SJCRH30 (cell line): ENCODE measurements at regions not wholly inside any gene's neighbourhood (a gene's known extent, or its start where the extent isn't known, plus 50 kb on each side); places are given as distances from the start of the nearest gene placed in this dataset.
"Not testable (repeated sequence)": the region's sequence is repeated elsewhere in the genome, so short reads cannot be mapped to it uniquely, and the experiment has no call there.

Experiments
- DNase-seq, 2 experiments: peaks; one replicate each; pipeline ENCODE4 v3.0.0-alpha.2; 2015 to 2020
- H3K27ac ChIP-seq: fragments of 250-450 bp; sonication (Bioruptor Pico); 2 replicates; pipeline ENCODE4 v1.5.1; 2020; ENCODE audit warnings: mild to moderate bottlenecking, moderate library complexity
- H3K27me3 ChIP-seq: fragments of 250-450 bp; sonication (Bioruptor Pico); 2 replicates; pipeline ENCODE4 v1.5.1; 2020; ENCODE audit warnings: mild to moderate bottlenecking, moderate library complexity
- H3K36me3 ChIP-seq: fragments of 250-450 bp; sonication (Bioruptor Pico); 2 replicates; pipeline ENCODE4 v1.5.1; 2020; ENCODE audit warnings: mild to moderate bottlenecking, moderate library complexity
- H3K4me1 ChIP-seq: fragments of 250-450 bp; sonication (Bioruptor Pico); 2 replicates; pipeline ENCODE4 v1.5.1; 2020; ENCODE audit warnings: mild to moderate bottlenecking, moderate library complexity
- H3K4me3 ChIP-seq: fragments of 250-450 bp; sonication (Bioruptor Pico); 2 replicates; pipeline ENCODE4 v1.5.1; 2020; ENCODE audit warnings: mild to moderate bottlenecking, moderate library complexity
- H3K9me3 ChIP-seq: fragments of 250-450 bp; sonication (Bioruptor Pico); replicated peaks from 2 replicates; pipeline ENCODE4 v1.5.1; 2020; ENCODE audit warnings: mild to moderate bottlenecking, moderate library complexity

GRCh38 chr6:170006900-170007467 is 255.6 kb downstream of the ERMARD start:
- peaks cover 5% of the 10 kb centered on the region; the same call in 1 of the 2 replicates for H3K9me3 ChIP-seq
- H3K4me3 ChIP-seq: no peak overlapping the region
- H3K36me3 ChIP-seq: no peaks in the 10 kb centered on the region
- 0 out of 2 replicates have a peak, but pooled peaks cover 3% of the 10 kb centered on the region for H3K27me3 ChIP-seq
- no peaks in the 10 kb centered on the region for H3K4me1 ChIP-seq
- H3K27ac ChIP-seq: no peak overlapping the region
- no peak for DNase-seq

GRCh38 chr6:170006071-170006899 is 254.9 kb downstream of the ERMARD start:
- Histone ChIP-seq H3K4me1 (no peaks in the 10 kb centered on the region), H3K4me3 (no peak overlapping the region), H3K36me3 (no peaks in the 10 kb centered on the region), H3K9me3 (peaks cover 5% of the 10 kb centered on the region; the same call in 1 of the 2 replicates), H3K27me3 (0 out of 2 replicates have a peak, but pooled peaks cover 3% of the 10 kb centered on the region), H3K27ac (no peak overlapping the region)
- no peak for DNase-seq

GRCh38 chr6:170005665-170006064 is 254.2 kb downstream of the ERMARD start:
- Histone ChIP-seq H3K4me1 (no peaks in the 10 kb centered on the region), H3K9me3 (peaks cover 5% of the 10 kb centered on the region; the same call in 1 of the 2 replicates), H3K27me3 (0 out of 2 replicates have a peak, but pooled peaks cover 3% of the 10 kb centered on the region), H3K27ac (no peak overlapping the region), H3K4me3 (no peak overlapping the region), H3K36me3 (no peaks in the 10 kb centered on the region)
- DNase-seq: no peak

GRCh38 chr6:170004585-170005210 is 253.3 kb downstream of the ERMARD start:
- Histone ChIP-seq H3K27ac (no peak overlapping the region), H3K27me3 (no peaks in the 10 kb centered on the region), H3K9me3 (peaks cover 5% of the 10 kb centered on the region; the same call in 1 of the 2 replicates), H3K4me1 (no peaks in the 10 kb centered on the region), H3K36me3 (no peaks in the 10 kb centered on the region), H3K4me3 (no peak overlapping the region)
- DNase-seq: no peak

GRCh38 chr6:170003451-170004160 is 252.2 kb downstream of the ERMARD start:
- Histone ChIP-seq H3K27me3 (no peaks in the 10 kb centered on the region), H3K36me3 (no peaks in the 10 kb centered on the region), H3K4me1 (no peaks in the 10 kb centered on the region), H3K4me3 (no peak overlapping the region), H3K9me3 (peaks cover 5% of the 10 kb centered on the region; the same call in 1 of the 2 replicates), H3K27ac (no peak overlapping the region)
- DNase-seq: no peak

GRCh38 chr6:170003027-170003426 is 251.6 kb downstream of the ERMARD start:
- Histone ChIP-seq H3K36me3 (no peaks in the 10 kb centered on the region), H3K27me3 (no peaks in the 10 kb centered on the region), H3K4me3 (no peak overlapping the region), H3K9me3 (peaks cover 5% of the 10 kb centered on the region; the same call in 1 of the 2 replicates), H3K27ac (no peak overlapping the region), H3K4me1 (no peaks in the 10 kb centered on the region)
- DNase-seq: peak in 1 of 2 experiments; percentile 25

- DNase-seq, H3K9me3 ChIP-seq, H3K27ac ChIP-seq, H3K4me3 ChIP-seq, H3K27me3 ChIP-seq, H3K36me3 ChIP-seq, H3K4me1 ChIP-seq: not testable (repeated sequence)
Observed at GRCh38 chr6:170001782-170002181, 250.4 kb downstream of the ERMARD start.

- DNase-seq: no peak
- H3K4me1 ChIP-seq: no peaks in the 10 kb centered on the region
- no peaks in the 10 kb centered on the region for H3K27me3 ChIP-seq
- H3K36me3 ChIP-seq: no peaks in the 10 kb centered on the region
- peaks cover 5% of the 10 kb centered on the region; the same call in 1 of the 2 replicates for H3K9me3 ChIP-seq
- H3K4me3 ChIP-seq: no peak overlapping the region
- no peak overlapping the region for H3K27ac ChIP-seq
Observed at GRCh38 chr6:170000071-170000843, 248.8 kb downstream of the ERMARD start.

- Histone ChIP-seq H3K36me3 (no peaks in the 10 kb centered on the region), H3K4me3 (no peak overlapping the region), H3K27ac (no peak overlapping the region), H3K4me1 (no peaks in the 10 kb centered on the region), H3K27me3 (no peaks in the 10 kb centered on the region), H3K9me3 (no peaks in the 10 kb centered on the region)
- no peak for DNase-seq
Observed at GRCh38 chr6:169999367-169999766, 247.9 kb downstream of the ERMARD start.

- H3K4me3 ChIP-seq: no peak overlapping the region
- no peak for DNase-seq
- no peaks in the 10 kb centered on the region for H3K4me1 ChIP-seq
- H3K36me3 ChIP-seq: no peaks in the 10 kb centered on the region
- H3K27ac ChIP-seq: no peak overlapping the region
- no peaks in the 10 kb centered on the region for H3K9me3 ChIP-seq
- H3K27me3 ChIP-seq: no peaks in the 10 kb centered on the region
Observed at GRCh38 chr6:169998457-169998856, 247.0 kb downstream of the ERMARD start.

GRCh38 chr6:169997930-169998218 is 246.5 kb downstream of the ERMARD start:
- no peaks in the 10 kb centered on the region for H3K9me3 ChIP-seq
- no peaks in the 10 kb centered on the region for H3K27me3 ChIP-seq
- no peak overlapping the region for H3K4me3 ChIP-seq
- no peak overlapping the region for H3K27ac ChIP-seq
- DNase-seq: no peak
- H3K36me3 ChIP-seq: no peaks in the 10 kb centered on the region
- no peaks in the 10 kb centered on the region for H3K4me1 ChIP-seq

GRCh38 chr6:169997187-169997929 is 245.9 kb downstream of the ERMARD start:
- H3K27me3 ChIP-seq: no peaks in the 10 kb centered on the region
- H3K27ac ChIP-seq: no peak overlapping the region
- DNase-seq: no peak
- no peaks in the 10 kb centered on the region for H3K4me1 ChIP-seq
- no peaks in the 10 kb centered on the region for H3K36me3 ChIP-seq
- H3K4me3 ChIP-seq: no peak overlapping the region
- no peaks in the 10 kb centered on the region for H3K9me3 ChIP-seq

GRCh38 chr6:169996378-169997051 is 245.1 kb downstream of the ERMARD start:
- Histone ChIP-seq H3K9me3 (no peaks in the 10 kb centered on the region), H3K27me3 (no peaks in the 10 kb centered on the region), H3K36me3 (no peaks in the 10 kb centered on the region), H3K4me3 (no peak overlapping the region), H3K4me1 (no peaks in the 10 kb centered on the region), H3K27ac (no peak overlapping the region)
- no peak for DNase-seq
